Epidermal melanocyte (primary cell): ENCODE measurements at regions not wholly inside any gene's neighbourhood (a gene's known extent, or its start where the extent isn't known, plus 50 kb on each side); places are given as distances from the start of the nearest gene placed in this dataset.
A peak's percentile ranks its signal among the peaks of the same experiment; 100 is the strongest.
"Not testable (repeated sequence)": the region's sequence is repeated elsewhere in the genome, so short reads cannot be mapped to it uniquely, and the experiment has no call there.

ENCODE experiments used
- DNase-seq: peaks from one replicate; pipeline ENCODE4 v3.0.0; 2011; ENCODE audit warnings: low spot score; ENCODE audit not compliant: insufficient read length

- DNase-seq = no peak
Observed at GRCh38 chr17:65312718-65313377, 175.7 kb downstream of the RGS9 start.

- DNase-seq = no peak
Observed at GRCh38 chr17:65311261-65311660, 174.1 kb downstream of the RGS9 start.

GRCh38 chr17:65307961-65308316 lies 170.8 kb downstream of the RGS9 start:
- no peak for DNase-seq

- no peak for DNase-seq
Observed at GRCh38 chr17:65307081-65307960, 170.2 kb downstream of the RGS9 start.

GRCh38 chr17:65305778-65306177 lies 168.6 kb downstream of the RGS9 start:
- DNase-seq = no peak

- DNase-seq = no peak
Observed at GRCh38 chr17:65305116-65305515, 167.9 kb downstream of the RGS9 start.

GRCh38 chr17:65301882-65302281 lies 164.7 kb downstream of the RGS9 start:
- not testable (repeated sequence) for DNase-seq

GRCh38 chr17:65301184-65301583 lies 164.0 kb downstream of the RGS9 start:
- no peak for DNase-seq

- peak; percentile 37 for DNase-seq
Observed at GRCh38 chr17:65297916-65298315, 160.7 kb downstream of the RGS9 start.

- DNase-seq = no peak
Observed at GRCh38 chr17:65297384-65297783, 160.2 kb downstream of the RGS9 start.

- peak; percentile 64 for DNase-seq
Observed at GRCh38 chr17:65294181-65294719, 157.1 kb downstream of the RGS9 start.

- no peak for DNase-seq
Observed at GRCh38 chr17:65293584-65294180, 156.5 kb downstream of the RGS9 start.

- no peak for DNase-seq
Observed at GRCh38 chr17:65292430-65292829, 155.3 kb downstream of the RGS9 start.

GRCh38 chr17:65291301-65291700 lies 154.1 kb downstream of the RGS9 start:
- not testable (repeated sequence) for DNase-seq

- no peak for DNase-seq
Observed at GRCh38 chr17:65290616-65291015, 153.4 kb downstream of the RGS9 start.

- no peak for DNase-seq
Observed at GRCh38 chr17:65290056-65290455, 152.9 kb downstream of the RGS9 start.

- DNase-seq = no peak
Observed at GRCh38 chr17:65287040-65287439, 149.9 kb downstream of the RGS9 start.

- DNase-seq = no peak
Observed at GRCh38 chr17:65283704-65284103, 146.5 kb downstream of the RGS9 start.

- no peak for DNase-seq
Observed at GRCh38 chr17:65279456-65279855, 142.3 kb downstream of the RGS9 start.

GRCh38 chr17:65278820-65279184 lies 141.6 kb downstream of the RGS9 start:
- no peak for DNase-seq

- peak; percentile 80 for DNase-seq
Observed at GRCh38 chr17:65278050-65278819, 141.1 kb downstream of the RGS9 start.
